B cell (primary cell): ENCODE measurements at regions not wholly inside any gene's neighbourhood (a gene's known extent, or its start where the extent isn't known, plus 50 kb on each side); places are given as distances from the start of the nearest gene placed in this dataset.

Source experiments
- ATAC-seq: fragments of 200-7000 bp; cut with Tn5 transposase; one replicate; pipeline ENCODE4 v1.10.0; 2021; ENCODE audit warnings: low read depth, mild to moderate bottlenecking, moderate number of reproducible peaks, moderate library complexity
- CTCF ChIA-PET: fragments of 350-600 bp; sonication (Branson Sonifier 250); formaldehyde crosslinking; loops from one replicate; lab custom pipeline; 2021; ENCODE audit warnings: antibody characterized with exemption, inconsistent platforms; lab: Charles Lee
- POLR2A ChIA-PET: fragments of 350-600 bp; sonication (Branson Sonifier 250); formaldehyde crosslinking; loops from one replicate; lab custom pipeline; 2021; ENCODE audit warnings: antibody characterized with exemption; lab: Charles Lee
- DNase-seq: peaks from one replicate; pipeline ENCODE4 v3.0.0; 2013
- H2AFZ ChIP-seq: 2 replicates; pipeline ENCODE4 v1.6.1; 2012; ENCODE audit warnings: mild to moderate bottlenecking, low read depth, low read length; ENCODE audit not compliant: insufficient read depth, poor library complexity, severe bottlenecking
- H3K27ac ChIP-seq, 2 donors: 1 replicate in 1 of 2; 2 replicates in 1 of 2; pipeline ENCODE4 v1.5.1; 2012 to 2013; ENCODE audit warnings: low read length in 2 of 2, mild to moderate bottlenecking in 2 of 2, moderate library complexity in 1 of 2
- H3K27me3 ChIP-seq, 4 experiments: fragments of 200-600 bp in 1 of 4; sonication (generic) in 1 of 4; replicated peaks in 1 of 4; 1 replicate in 2 of 4; 2 replicates in 2 of 4; pipeline versions ENCODE4 v1.6.1 to v1.7.0; 2013 to 2016; ENCODE audit warnings: low read length in 3 of 4, mild to moderate bottlenecking in 2 of 4, mixed read lengths in 1 of 4, moderate library complexity in 1 of 4; ENCODE audit not compliant: insufficient read depth in 4 of 4, control insufficient read depth in 3 of 4; ENCODE audit errors: control extremely low read depth in 1 of 4
- H3K36me3 ChIP-seq, 2 experiments: replicated peaks in 1 of 2; 1 replicate in 1 of 2; 2 replicates in 1 of 2; pipeline versions ENCODE4 v1.6.1 to v1.7.1; 2013; ENCODE audit warnings: low read length in 1 of 2; ENCODE audit not compliant: insufficient read depth in 2 of 2, control insufficient read depth in 1 of 2; ENCODE audit errors: control extremely low read depth in 1 of 2, extremely low read depth in 1 of 2
- H3K4me1 ChIP-seq, 2 donors: fragments of 200-600 bp in 1 of 2; sonication (generic) in 1 of 2; 1 replicate in 1 of 2; 2 replicates in 1 of 2; pipeline versions ENCODE4 v1.5.1 to v1.6.1; 2013 to 2017; ENCODE audit warnings: low read length in 2 of 2; ENCODE audit not compliant: control insufficient read depth in 2 of 2, insufficient read depth in 2 of 2
- H3K4me2 ChIP-seq: replicated peaks from 2 replicates; pipeline ENCODE3; 2012; ENCODE audit warnings: mild to moderate bottlenecking, low read depth, low read length; ENCODE audit not compliant: poor library complexity, severe bottlenecking
- H3K4me3 ChIP-seq, 5 experiments: fragments of 200-600 bp in 1 of 5; sonication (generic) in 1 of 5; 1 replicate in 3 of 5; 2 replicates in 2 of 5; pipeline versions ENCODE4 v1.5.1 to v1.7.0; 2011 to 2016; ENCODE audit warnings: low read length in 4 of 5, mild to moderate bottlenecking in 4 of 5, low read depth in 2 of 5, control low read depth in 1 of 5, moderate library complexity in 1 of 5; ENCODE audit not compliant: insufficient read depth in 1 of 5; ENCODE audit errors: control extremely low read depth in 1 of 5, extremely low read depth in 1 of 5
- H3K79me2 ChIP-seq: fragments of 200-600 bp; sonication (generic); one replicate; pipeline ENCODE4 v1.6.0; 2016; ENCODE audit warnings: low read length; ENCODE audit not compliant: control insufficient read depth, insufficient read depth
- H3K9ac ChIP-seq: fragments of 200-600 bp; sonication (generic); 2 replicates; pipeline ENCODE4 v1.6.1; 2017; ENCODE audit warnings: mild to moderate bottlenecking, low read length, moderate library complexity
- H3K9me3 ChIP-seq, 3 donors: one replicate each; pipeline versions ENCODE4 v1.6.1 to v1.7.1; 2013; ENCODE audit warnings: low read length in 2 of 3; ENCODE audit not compliant: control insufficient read depth in 2 of 3, insufficient read depth in 1 of 3; ENCODE audit errors: control extremely low read depth in 1 of 3
- H4K20me1 ChIP-seq: 2 replicates; pipeline ENCODE4 v1.6.0; 2012; ENCODE audit warnings: mild to moderate bottlenecking, low read length; ENCODE audit not compliant: insufficient read depth, control insufficient read depth, poor library complexity, severe bottlenecking
- H3K27ac Mint-ChIP-seq: one replicate; pipeline ENCODE4 v1.8.0; 2021; ENCODE audit warnings: mixed read lengths
- H3K27me3 Mint-ChIP-seq: one replicate; pipeline ENCODE4 v1.8.0; 2021; ENCODE audit warnings: mixed read lengths
- H3K4me1 Mint-ChIP-seq: one replicate; pipeline ENCODE4 v1.8.0; 2021; ENCODE audit warnings: mixed read lengths
- H3K4me3 Mint-ChIP-seq: one replicate; pipeline ENCODE4 v1.8.0; 2021; ENCODE audit warnings: mixed read lengths
- H3K9me3 Mint-ChIP-seq: one replicate; pipeline ENCODE4 v1.8.0; 2022; ENCODE audit warnings: mixed read lengths; ENCODE audit not compliant: insufficient read depth
- EZH2 ChIP-seq: IDR thresholded peaks from 2 replicates; pipeline ENCODE4 v1.6.1; 2012; ENCODE audit warnings: borderline replicate concordance, low read depth, mild to moderate bottlenecking, moderate library complexity, low read length; ENCODE audit not compliant: insufficient read depth, poor library complexity, severe bottlenecking
- WGBS: methylation state at CpG from one replicate; pipeline ENCODE4 v1.1.5; 2013; ENCODE audit warnings: missing lambda C conversion rate; ENCODE audit not compliant: insufficient coverage; 5-methylcytosine and 5-hydroxymethylcytosine counted together
- intact Hi-C: fragments of 100-400 bp; cut with micrococcal nuclease; formaldehyde crosslinking; loops from one replicate; pipeline ENCODE4 v1.10.0; 2022
- TF ChIP-seq, protein P1 (sequence below): fragments of 200-600 bp; IDR thresholded peaks from one replicate; pipeline ENCODE4 v1.8.0; 2022; ENCODE audit warnings: antibody characterized with exemption, mild to moderate bottlenecking

DNA sequence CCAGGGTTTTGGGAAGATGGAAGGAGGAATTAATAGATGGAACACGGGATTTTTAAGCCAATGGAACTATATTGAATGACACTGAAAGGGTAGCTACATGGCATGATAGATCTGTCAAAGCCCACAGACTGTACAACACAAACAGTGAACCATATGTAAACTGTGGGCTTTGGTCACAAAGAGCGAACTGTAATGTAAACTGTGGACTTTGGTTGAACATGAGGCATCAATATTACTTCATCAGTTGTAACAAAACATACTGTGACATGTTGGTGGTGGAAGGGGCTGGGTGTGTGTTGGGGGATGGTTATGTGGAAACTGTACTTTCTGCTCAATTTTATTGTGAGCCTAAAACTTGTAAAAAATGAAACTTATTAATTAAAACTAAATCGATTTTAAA lies 210.6 kb upstream of the HMGA2 start:
- H3K36me3 ChIP-seq, result no peaks in the 10 kb centered on the region
- DNase-seq (no peak), ATAC-seq (no peak)
- no peaks in the 10 kb centered on the region for H3K9me3 ChIP-seq
- no peak overlapping the region for H3K4me3 Mint-ChIP-seq
- H3K27me3 Mint-ChIP-seq, result no peaks in the 10 kb centered on the region
- H4K20me1 ChIP-seq, result no peaks in the 10 kb centered on the region
- no peaks in the 10 kb centered on the region for H3K4me1 ChIP-seq
- no peak overlapping the region for H2AFZ ChIP-seq
- H3K9me3 Mint-ChIP-seq, result no peaks in the 10 kb centered on the region
- no peak overlapping the region for H3K27ac ChIP-seq
- H3K9ac ChIP-seq, result no peak overlapping the region
- no peak for TF ChIP-seq EZH2
- TF ChIP-seq, protein P1, sequence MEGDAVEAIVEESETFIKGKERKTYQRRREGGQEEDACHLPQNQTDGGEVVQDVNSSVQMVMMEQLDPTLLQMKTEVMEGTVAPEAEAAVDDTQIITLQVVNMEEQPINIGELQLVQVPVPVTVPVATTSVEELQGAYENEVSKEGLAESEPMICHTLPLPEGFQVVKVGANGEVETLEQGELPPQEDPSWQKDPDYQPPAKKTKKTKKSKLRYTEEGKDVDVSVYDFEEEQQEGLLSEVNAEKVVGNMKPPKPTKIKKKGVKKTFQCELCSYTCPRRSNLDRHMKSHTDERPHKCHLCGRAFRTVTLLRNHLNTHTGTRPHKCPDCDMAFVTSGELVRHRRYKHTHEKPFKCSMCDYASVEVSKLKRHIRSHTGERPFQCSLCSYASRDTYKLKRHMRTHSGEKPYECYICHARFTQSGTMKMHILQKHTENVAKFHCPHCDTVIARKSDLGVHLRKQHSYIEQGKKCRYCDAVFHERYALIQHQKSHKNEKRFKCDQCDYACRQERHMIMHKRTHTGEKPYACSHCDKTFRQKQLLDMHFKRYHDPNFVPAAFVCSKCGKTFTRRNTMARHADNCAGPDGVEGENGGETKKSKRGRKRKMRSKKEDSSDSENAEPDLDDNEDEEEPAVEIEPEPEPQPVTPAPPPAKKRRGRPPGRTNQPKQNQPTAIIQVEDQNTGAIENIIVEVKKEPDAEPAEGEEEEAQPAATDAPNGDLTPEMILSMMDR, result no peak
- H3K27ac Mint-ChIP-seq, result no peak overlapping the region
- H3K79me2 ChIP-seq, result no peaks in the 10 kb centered on the region
- peaks cover 0 to 6% (median 0%) of the 10 kb centered on the region in 4 experiments for H3K27me3 ChIP-seq
- H3K4me2 ChIP-seq, result no peak overlapping the region
- no peaks in the 10 kb centered on the region for H3K4me1 Mint-ChIP-seq
- POLR2A ChIA-PET, result no interaction called here
- intact Hi-C loops, result no loop called here
- CTCF ChIA-PET, result no interaction called here
- WGBS, result no CpG with 5 or more reads among the region's 3 CpGs
- H3K4me3 ChIP-seq, result no peak overlapping the region

GRCh38 chr12:65614259-65614889 lies 209.9 kb upstream of the HMGA2 start:
- Histone ChIP-seq H3K4me1 (no peaks in the 10 kb centered on the region), H2AFZ (no peak overlapping the region), H3K79me2 (no peaks in the 10 kb centered on the region), H4K20me1 (no peaks in the 10 kb centered on the region), H3K9me3 (no peaks in the 10 kb centered on the region), H3K4me3 (no peak overlapping the region), H3K36me3 (no peaks in the 10 kb centered on the region), H3K27me3 (peaks cover 0 to 6% (median 0%) of the 10 kb centered on the region in 4 experiments), H3K4me2 (no peak overlapping the region), H3K27ac (no peak overlapping the region), H3K9ac (no peak overlapping the region)
- Mint-ChIP-seq H3K4me1 (no peaks in the 10 kb centered on the region), H3K9me3 (no peaks in the 10 kb centered on the region), H3K27me3 (no peaks in the 10 kb centered on the region), H3K27ac (no peak overlapping the region), H3K4me3 (no peak overlapping the region)
- ChIA-PET POLR2A (no interaction called here), CTCF (no interaction called here)
- no peak for DNase-seq
- TF ChIP-seq EZH2, result no peak
- TF ChIP-seq, protein P1, result no peak
- intact Hi-C loops, result no loop called here
- WGBS, result 95% methylated on average over 3 of the region's 5 CpGs
- no peak for ATAC-seq
